Epithelial cell of esophagus (primary cell): ENCODE measurements at regions not wholly inside any gene's neighbourhood (a gene's known extent, or its start where the extent isn't known, plus 50 kb on each side); places are given as distances from the start of the nearest gene placed in this dataset.
A peak's percentile ranks its signal among the peaks of the same experiment; 100 is the strongest.

Experiments used
- DNase-seq: peaks from one replicate; pipeline ENCODE4 v3.0.0; 2010; ENCODE audit warnings: low read depth
- H3K4me3 ChIP-seq: 2 replicates; pipeline ENCODE4 v1.5.1; 2011; ENCODE audit warnings: mild to moderate bottlenecking, low read length, control low read depth
- CTCF ChIP-seq: IDR thresholded peaks from 2 replicates; pipeline ENCODE4 v1.5.1; 2011; ENCODE audit warnings: low read depth, mild to moderate bottlenecking, low read length, control low read depth, inconsistent platforms; ENCODE audit not compliant: insufficient read depth; ENCODE audit errors: missing control alignments

GRCh38 chr2:228646061-228646460, 464.6 kb upstream of the SPHKAP start:
- H3K4me3 ChIP-seq = no peak overlapping the region
- DNase-seq = peak; percentile 29
- no peak for TF ChIP-seq CTCF

GRCh38 chr2:228644199-228644598, 462.7 kb upstream of the SPHKAP start:
- DNase-seq = no peak
- H3K4me3 ChIP-seq = no peak overlapping the region
- TF ChIP-seq CTCF = no peak

- no peak for TF ChIP-seq CTCF
- no peak for DNase-seq
- H3K4me3 ChIP-seq = no peak overlapping the region
Measured at GRCh38 chr2:228642861-228643260, 461.4 kb upstream of the SPHKAP start.

- no peak for TF ChIP-seq CTCF
- H3K4me3 ChIP-seq = no peak overlapping the region
- DNase-seq = no peak
Measured at GRCh38 chr2:228630786-228631185, 449.3 kb upstream of the SPHKAP start.

GRCh38 chr2:228629251-228629650, 447.8 kb upstream of the SPHKAP start:
- no peak overlapping the region for H3K4me3 ChIP-seq
- no peak for TF ChIP-seq CTCF
- no peak for DNase-seq

GRCh38 chr2:228628682-228629081, 447.2 kb upstream of the SPHKAP start:
- no peak for DNase-seq
- TF ChIP-seq CTCF = no peak
- H3K4me3 ChIP-seq = no peak overlapping the region

GRCh38 chr2:228627510-228627909, 446.0 kb upstream of the SPHKAP start:
- no peak overlapping the region for H3K4me3 ChIP-seq
- DNase-seq = no peak
- no peak for TF ChIP-seq CTCF
